GM12878 (cell line): ENCODE measurements at regions not wholly inside any gene's neighbourhood (a gene's known extent, or its start where the extent isn't known, plus 50 kb on each side); places are given as distances from the start of the nearest gene placed in this dataset.

Experiments
- BRCA1 ChIP-seq: IDR thresholded peaks from 2 replicates; pipeline ENCODE4 v1.6.1; 2011; ENCODE audit warnings: low read depth, low read length, improper control_type of control experiment
- CREB1 ChIP-seq: IDR thresholded peaks from 2 replicates; pipeline ENCODE4 v1.6.1; 2012; ENCODE audit warnings: low read depth, mild to moderate bottlenecking, inconsistent platforms
- EZH2 ChIP-seq: IDR thresholded peaks from 2 replicates; pipeline ENCODE4 v1.6.1; 2012; ENCODE audit warnings: low read depth, mild to moderate bottlenecking, control low read depth, inconsistent platforms, low read length, borderline replicate concordance; ENCODE audit not compliant: control insufficient read depth
- FOS ChIP-seq: IDR thresholded peaks from 3 replicates; pipeline ENCODE4 v1.6.1; 2011; ENCODE audit warnings: borderline replicate concordance; ENCODE audit not compliant: insufficient read length; ENCODE audit errors: extremely low read depth
- MLLT1 ChIP-seq: fragments of 450-650 bp; IDR thresholded peaks from 2 replicates; pipeline ENCODE4 v1.6.1; 2016; ENCODE audit warnings: mild to moderate bottlenecking
- NFYA ChIP-seq: IDR thresholded peaks from 2 replicates; pipeline ENCODE4 v1.6.1; 2011; ENCODE audit warnings: low read depth, mild to moderate bottlenecking, low read length, improper control_type of control experiment, borderline replicate concordance
- POU2F2 ChIP-seq: IDR thresholded peaks from 3 replicates; pipeline ENCODE4 v1.6.1; 2011; ENCODE audit warnings: low read depth, mild to moderate bottlenecking, low read length, borderline replicate concordance
- RB1 ChIP-seq: fragments of 450-650 bp; formaldehyde crosslinking; IDR thresholded peaks from 2 replicates; pipeline ENCODE4 v1.6.1; 2017; ENCODE audit warnings: mild to moderate bottlenecking, borderline replicate concordance
- RELA ChIP-seq: fragments of 450-650 bp; IDR thresholded peaks from 2 replicates; pipeline ENCODE4 v1.8.0; 2014; ENCODE audit warnings: borderline replicate concordance; ENCODE audit not compliant: partially characterized antibody
- RFX5 ChIP-seq: IDR thresholded peaks from 2 replicates; pipeline ENCODE4 v1.6.1; 2011; ENCODE audit warnings: low read depth, low read length, improper control_type of control experiment
- TCF12 ChIP-seq: IDR thresholded peaks from 2 replicates; pipeline ENCODE4 v1.6.1; 2011; ENCODE audit warnings: low read depth, mild to moderate bottlenecking, low read length
- TF ChIP-seq, protein P1 (sequence below): fragments of 450-650 bp; IDR thresholded peaks from 2 replicates; pipeline ENCODE4 v1.6.1; 2018; ENCODE audit warnings: mild to moderate bottlenecking, low read depth, moderate library complexity; ENCODE audit not compliant: partially characterized antibody
- TF ChIP-seq, protein P2 (sequence below): fragments of 450-650 bp; IDR thresholded peaks from 2 replicates; pipeline ENCODE4 v1.6.1; 2017; ENCODE audit warnings: mild to moderate bottlenecking, moderate library complexity
- TF ChIP-seq, protein P3 (sequence below): IDR thresholded peaks from 2 replicates; pipeline ENCODE4 v1.6.1; 2012; ENCODE audit warnings: mild to moderate bottlenecking, low read depth, low read length

DNA sequence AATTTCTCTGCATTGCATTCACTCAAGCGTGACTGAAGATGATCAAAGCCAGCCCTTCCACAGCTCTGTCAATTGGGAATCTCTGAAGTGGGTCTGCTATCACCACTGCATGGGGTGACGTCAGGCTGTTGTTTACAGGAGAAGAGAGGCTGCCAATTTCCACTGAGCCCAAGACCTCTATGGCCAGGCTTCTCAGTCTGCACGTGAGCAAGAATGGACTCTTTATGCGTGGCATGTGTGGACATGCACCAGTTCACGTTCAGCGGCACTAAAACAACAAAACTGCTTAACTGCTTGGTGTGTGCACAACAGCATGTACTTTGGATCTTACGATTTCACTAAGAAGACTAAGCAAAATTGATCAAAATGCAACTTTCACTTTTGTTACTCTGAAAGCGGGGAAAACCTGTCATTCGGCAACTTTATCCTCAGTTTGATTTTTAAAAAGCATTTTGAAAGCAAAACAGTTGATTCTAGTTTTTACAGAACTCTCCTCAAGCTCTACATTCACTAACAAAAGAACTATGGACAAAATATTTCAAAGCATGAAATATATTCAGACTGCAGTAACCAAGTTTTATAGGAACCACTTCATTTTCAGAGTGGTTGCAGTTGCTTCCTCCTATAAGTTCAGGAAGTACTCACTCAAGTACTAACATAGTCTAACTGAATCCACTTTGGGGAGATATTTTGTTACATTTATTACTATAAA is 77.0 kb upstream of the SERTAD2 start (continued):
- TF ChIP-seq NFYA (no peak), FOS (no peak), POU2F2 (0 out of 3 replicates have a peak, but pooled peaks have one; percentile 31), BRCA1 (no peak), CREB1 (peak; percentile 66), TCF12 (no peak), RELA (peak; percentile 37), EZH2 (no peak), RFX5 (no peak), RB1 (peak; percentile 31; the same call in 1 of the 2 replicates), MLLT1 (peak; percentile 71)
- TF ChIP-seq, protein P1, sequence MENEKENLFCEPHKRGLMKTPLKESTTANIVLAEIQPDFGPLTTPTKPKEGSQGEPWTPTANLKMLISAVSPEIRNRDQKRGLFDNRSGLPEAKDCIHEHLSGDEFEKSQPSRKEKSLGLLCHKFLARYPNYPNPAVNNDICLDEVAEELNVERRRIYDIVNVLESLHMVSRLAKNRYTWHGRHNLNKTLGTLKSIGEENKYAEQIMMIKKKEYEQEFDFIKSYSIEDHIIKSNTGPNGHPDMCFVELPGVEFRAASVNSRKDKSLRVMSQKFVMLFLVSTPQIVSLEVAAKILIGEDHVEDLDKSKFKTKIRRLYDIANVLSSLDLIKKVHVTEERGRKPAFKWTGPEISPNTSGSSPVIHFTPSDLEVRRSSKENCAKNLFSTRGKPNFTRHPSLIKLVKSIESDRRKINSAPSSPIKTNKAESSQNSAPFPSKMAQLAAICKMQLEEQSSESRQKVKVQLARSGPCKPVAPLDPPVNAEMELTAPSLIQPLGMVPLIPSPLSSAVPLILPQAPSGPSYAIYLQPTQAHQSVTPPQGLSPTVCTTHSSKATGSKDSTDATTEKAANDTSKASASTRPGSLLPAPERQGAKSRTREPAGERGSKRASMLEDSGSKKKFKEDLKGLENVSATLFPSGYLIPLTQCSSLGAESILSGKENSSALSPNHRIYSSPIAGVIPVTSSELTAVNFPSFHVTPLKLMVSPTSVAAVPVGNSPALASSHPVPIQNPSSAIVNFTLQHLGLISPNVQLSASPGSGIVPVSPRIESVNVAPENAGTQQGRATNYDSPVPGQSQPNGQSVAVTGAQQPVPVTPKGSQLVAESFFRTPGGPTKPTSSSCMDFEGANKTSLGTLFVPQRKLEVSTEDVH, result no peak
- TF ChIP-seq, protein P2, sequence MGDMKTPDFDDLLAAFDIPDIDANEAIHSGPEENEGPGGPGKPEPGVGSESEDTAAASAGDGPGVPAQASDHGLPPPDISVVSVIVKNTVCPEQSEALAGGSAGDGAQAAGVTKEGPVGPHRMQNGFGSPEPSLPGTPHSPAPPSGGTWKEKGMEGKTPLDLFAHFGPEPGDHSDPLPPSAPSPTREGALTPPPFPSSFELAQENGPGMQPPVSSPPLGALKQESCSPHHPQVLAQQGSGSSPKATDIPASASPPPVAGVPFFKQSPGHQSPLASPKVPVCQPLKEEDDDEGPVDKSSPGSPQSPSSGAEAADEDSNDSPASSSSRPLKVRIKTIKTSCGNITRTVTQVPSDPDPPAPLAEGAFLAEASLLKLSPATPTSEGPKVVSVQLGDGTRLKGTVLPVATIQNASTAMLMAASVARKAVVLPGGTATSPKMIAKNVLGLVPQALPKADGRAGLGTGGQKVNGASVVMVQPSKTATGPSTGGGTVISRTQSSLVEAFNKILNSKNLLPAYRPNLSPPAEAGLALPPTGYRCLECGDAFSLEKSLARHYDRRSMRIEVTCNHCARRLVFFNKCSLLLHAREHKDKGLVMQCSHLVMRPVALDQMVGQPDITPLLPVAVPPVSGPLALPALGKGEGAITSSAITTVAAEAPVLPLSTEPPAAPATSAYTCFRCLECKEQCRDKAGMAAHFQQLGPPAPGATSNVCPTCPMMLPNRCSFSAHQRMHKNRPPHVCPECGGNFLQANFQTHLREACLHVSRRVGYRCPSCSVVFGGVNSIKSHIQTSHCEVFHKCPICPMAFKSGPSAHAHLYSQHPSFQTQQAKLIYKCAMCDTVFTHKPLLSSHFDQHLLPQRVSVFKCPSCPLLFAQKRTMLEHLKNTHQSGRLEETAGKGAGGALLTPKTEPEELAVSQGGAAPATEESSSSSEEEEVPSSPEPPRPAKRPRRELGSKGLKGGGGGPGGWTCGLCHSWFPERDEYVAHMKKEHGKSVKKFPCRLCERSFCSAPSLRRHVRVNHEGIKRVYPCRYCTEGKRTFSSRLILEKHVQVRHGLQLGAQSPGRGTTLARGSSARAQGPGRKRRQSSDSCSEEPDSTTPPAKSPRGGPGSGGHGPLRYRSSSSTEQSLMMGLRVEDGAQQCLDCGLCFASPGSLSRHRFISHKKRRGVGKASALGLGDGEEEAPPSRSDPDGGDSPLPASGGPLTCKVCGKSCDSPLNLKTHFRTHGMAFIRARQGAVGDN, result peak; percentile 39; the same call in 1 of the 2 replicates
- TF ChIP-seq, protein P3, sequence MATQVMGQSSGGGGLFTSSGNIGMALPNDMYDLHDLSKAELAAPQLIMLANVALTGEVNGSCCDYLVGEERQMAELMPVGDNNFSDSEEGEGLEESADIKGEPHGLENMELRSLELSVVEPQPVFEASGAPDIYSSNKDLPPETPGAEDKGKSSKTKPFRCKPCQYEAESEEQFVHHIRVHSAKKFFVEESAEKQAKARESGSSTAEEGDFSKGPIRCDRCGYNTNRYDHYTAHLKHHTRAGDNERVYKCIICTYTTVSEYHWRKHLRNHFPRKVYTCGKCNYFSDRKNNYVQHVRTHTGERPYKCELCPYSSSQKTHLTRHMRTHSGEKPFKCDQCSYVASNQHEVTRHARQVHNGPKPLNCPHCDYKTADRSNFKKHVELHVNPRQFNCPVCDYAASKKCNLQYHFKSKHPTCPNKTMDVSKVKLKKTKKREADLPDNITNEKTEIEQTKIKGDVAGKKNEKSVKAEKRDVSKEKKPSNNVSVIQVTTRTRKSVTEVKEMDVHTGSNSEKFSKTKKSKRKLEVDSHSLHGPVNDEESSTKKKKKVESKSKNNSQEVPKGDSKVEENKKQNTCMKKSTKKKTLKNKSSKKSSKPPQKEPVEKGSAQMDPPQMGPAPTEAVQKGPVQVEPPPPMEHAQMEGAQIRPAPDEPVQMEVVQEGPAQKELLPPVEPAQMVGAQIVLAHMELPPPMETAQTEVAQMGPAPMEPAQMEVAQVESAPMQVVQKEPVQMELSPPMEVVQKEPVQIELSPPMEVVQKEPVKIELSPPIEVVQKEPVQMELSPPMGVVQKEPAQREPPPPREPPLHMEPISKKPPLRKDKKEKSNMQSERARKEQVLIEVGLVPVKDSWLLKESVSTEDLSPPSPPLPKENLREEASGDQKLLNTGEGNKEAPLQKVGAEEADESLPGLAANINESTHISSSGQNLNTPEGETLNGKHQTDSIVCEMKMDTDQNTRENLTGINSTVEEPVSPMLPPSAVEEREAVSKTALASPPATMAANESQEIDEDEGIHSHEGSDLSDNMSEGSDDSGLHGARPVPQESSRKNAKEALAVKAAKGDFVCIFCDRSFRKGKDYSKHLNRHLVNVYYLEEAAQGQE, result no peak
